ENCODE measurements at regions not wholly inside any gene's neighbourhood (a gene's known extent, or its start where the extent isn't known, plus 50 kb on each side); places are given as distances from the start of the nearest gene placed in this dataset.
"Not testable (repeated sequence)": the region's sequence is repeated elsewhere in the genome, so short reads cannot be mapped to it uniquely, and the experiment has no call there.

GRCh38 chr9:124163760-124164255 lies 93.9 kb upstream of the NEK6 start:
- TF ChIP-seq GABPA (IDR thresholded peaks at IDR 0.05; ENCODE audit: low read depth) (no peak), POLR2AphosphoS5 (IDR thresholded peaks at IDR 0.05; ENCODE audit: low read depth) (no peak), REST (IDR thresholded peaks at IDR 0.05; ENCODE audit: insufficient replicate concordance, low read depth) (no peak), SPI1 (IDR thresholded peaks at IDR 0.05; ENCODE audit: borderline replicate concordance, low read depth) (no peak)
- TF ChIP-seq, protein P1, sequence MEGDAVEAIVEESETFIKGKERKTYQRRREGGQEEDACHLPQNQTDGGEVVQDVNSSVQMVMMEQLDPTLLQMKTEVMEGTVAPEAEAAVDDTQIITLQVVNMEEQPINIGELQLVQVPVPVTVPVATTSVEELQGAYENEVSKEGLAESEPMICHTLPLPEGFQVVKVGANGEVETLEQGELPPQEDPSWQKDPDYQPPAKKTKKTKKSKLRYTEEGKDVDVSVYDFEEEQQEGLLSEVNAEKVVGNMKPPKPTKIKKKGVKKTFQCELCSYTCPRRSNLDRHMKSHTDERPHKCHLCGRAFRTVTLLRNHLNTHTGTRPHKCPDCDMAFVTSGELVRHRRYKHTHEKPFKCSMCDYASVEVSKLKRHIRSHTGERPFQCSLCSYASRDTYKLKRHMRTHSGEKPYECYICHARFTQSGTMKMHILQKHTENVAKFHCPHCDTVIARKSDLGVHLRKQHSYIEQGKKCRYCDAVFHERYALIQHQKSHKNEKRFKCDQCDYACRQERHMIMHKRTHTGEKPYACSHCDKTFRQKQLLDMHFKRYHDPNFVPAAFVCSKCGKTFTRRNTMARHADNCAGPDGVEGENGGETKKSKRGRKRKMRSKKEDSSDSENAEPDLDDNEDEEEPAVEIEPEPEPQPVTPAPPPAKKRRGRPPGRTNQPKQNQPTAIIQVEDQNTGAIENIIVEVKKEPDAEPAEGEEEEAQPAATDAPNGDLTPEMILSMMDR (IDR thresholded peaks at IDR 0.05; ENCODE audit: insufficient read depth, low read length), result no peak

GRCh38 chr9:124164811-124165210 lies 92.9 kb upstream of the NEK6 start:
- peak in 1 of 2 experiments; percentile 14 for DNase-seq (ENCODE audit: low read depth in 1 of 2, low spot score in 1 of 2)
- TF ChIP-seq POLR2AphosphoS5 (IDR thresholded peaks at IDR 0.05; ENCODE audit: low read depth), result no peak
- no peak for TF ChIP-seq GABPA (IDR thresholded peaks at IDR 0.05; ENCODE audit: low read depth)
- no peak for TF ChIP-seq SPI1 (IDR thresholded peaks at IDR 0.05; ENCODE audit: borderline replicate concordance, low read depth)
- TF ChIP-seq, protein P1 (IDR thresholded peaks at IDR 0.05; ENCODE audit: insufficient read depth, low read length), result no peak
- no peak for TF ChIP-seq REST (IDR thresholded peaks at IDR 0.05; ENCODE audit: insufficient replicate concordance, low read depth)
- Histone ChIP-seq H3K27ac (replicated peaks) (no peak overlapping the region), H3K4me3 (replicated peaks; ENCODE audit: insufficient read depth, low read length) (no peak overlapping the region), H3K27me3 (ENCODE audit: insufficient read depth, poor library complexity, severe bottlenecking) (no peaks in the 10 kb centered on the region)

More at GRCh38 chr9:124163760-124164255, 93.9 kb upstream of the NEK6 start:
- Histone ChIP-seq H3K4me3 (replicated peaks; ENCODE audit: insufficient read depth, low read length) (no peak overlapping the region), H3K27ac (replicated peaks) (no peak overlapping the region), H3K27me3 (ENCODE audit: insufficient read depth, poor library complexity, severe bottlenecking) (no peaks in the 10 kb centered on the region)
- DNase-seq (ENCODE audit: low read depth in 1 of 2, low spot score in 1 of 2), result no peak

DNA sequence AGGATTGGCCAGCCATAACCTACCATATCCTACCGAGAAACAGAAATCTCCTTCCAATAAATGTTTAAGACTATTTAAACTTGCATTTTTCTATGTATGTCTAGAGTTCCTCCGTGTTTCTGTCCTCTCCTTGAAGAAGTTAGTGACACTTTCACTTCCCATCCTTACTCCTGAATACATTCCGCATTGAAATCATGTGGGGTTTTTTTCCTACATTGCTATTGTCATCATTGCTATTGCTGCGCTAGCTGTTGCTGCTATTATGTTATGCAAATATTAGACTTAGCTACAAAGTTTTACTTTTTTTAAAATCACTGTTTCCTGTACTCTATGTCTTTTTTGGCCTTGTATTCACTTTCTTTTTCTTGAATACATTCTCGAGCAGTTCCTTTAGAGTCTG lies 83.3 kb upstream of the NEK6 start:
- no peak for DNase-seq (ENCODE audit: low read depth in 1 of 2, low spot score in 1 of 2)
- no peak overlapping the region for H3K4me3 ChIP-seq (replicated peaks; ENCODE audit: insufficient read depth, low read length)
- TF ChIP-seq REST (IDR thresholded peaks at IDR 0.05; ENCODE audit: insufficient replicate concordance, low read depth) (no peak), SPI1 (IDR thresholded peaks at IDR 0.05; ENCODE audit: borderline replicate concordance, low read depth) (no peak), POLR2AphosphoS5 (IDR thresholded peaks at IDR 0.05; ENCODE audit: low read depth) (no peak), GABPA (IDR thresholded peaks at IDR 0.05; ENCODE audit: low read depth) (no peak)
- TF ChIP-seq, protein P1 (IDR thresholded peaks at IDR 0.05; ENCODE audit: insufficient read depth, low read length), result no peak

DNA sequence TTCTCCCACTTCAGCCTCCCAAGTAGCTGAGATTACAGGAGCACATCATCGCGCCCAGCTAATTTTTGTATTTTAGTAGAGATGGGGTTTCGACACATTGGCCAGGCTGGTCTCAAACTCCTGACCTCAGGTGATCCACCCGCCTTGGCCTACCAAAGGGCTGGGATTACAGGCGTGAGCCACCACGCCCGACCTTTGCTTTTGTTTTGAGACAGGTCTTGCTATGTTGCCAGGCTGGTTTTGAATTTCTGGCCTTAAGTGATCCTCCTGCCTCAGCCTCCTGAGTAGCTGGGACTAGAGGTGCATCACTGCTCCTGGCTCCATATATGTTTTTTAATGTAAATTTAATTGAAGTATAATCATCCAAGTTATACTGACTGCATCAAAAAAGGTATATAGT lies 80.2 kb upstream of the NEK6 start:
- H3K27ac ChIP-seq (replicated peaks); H3K27me3 ChIP-seq (ENCODE audit: insufficient read depth, poor library complexity, severe bottlenecking); H3K4me3 ChIP-seq (replicated peaks; ENCODE audit: insufficient read depth, low read length); DNase-seq (ENCODE audit: low read depth in 1 of 2, low spot score in 1 of 2): not testable (repeated sequence)

More for the DNA sequence above, 83.3 kb upstream of the NEK6 start:
- Histone ChIP-seq H3K27ac (replicated peaks) (no peak overlapping the region), H3K27me3 (ENCODE audit: insufficient read depth, poor library complexity, severe bottlenecking) (no peaks in the 10 kb centered on the region)
